Superior temporal gyrus (tissue), 1 donor: ENCODE measurements at regions not wholly inside any gene's neighbourhood (a gene's known extent, or its start where the extent isn't known, plus 50 kb on each side); places are given as distances from the start of the nearest gene placed in this dataset.
"Not testable (repeated sequence)": the region's sequence is repeated elsewhere in the genome, so short reads cannot be mapped to it uniquely, and the experiment has no call there.

ENCODE experiments used
- DNase-seq: peaks from one replicate; pipeline ENCODE4 v3.0.0-alpha.2; 2016; ENCODE audit errors: extremely low spot score

DNA sequence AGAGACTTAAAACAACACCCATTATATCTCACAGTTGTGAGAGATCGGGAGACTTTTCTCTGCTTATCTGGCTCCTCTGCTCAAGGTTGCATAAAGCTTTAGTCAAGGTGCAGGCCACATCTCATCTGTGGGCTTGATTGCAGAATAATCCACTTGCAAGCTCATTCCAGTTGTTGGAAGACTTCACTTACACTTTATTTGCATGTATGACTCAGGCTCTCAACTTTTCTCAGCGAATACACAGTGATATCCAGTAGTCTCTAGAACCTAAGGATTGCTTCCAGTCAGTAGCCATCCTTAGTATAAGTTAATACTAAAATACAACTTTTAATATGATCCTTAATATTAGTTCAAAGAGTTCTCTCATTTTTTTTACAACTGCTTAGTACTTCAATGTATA, 435.5 kb upstream of the NRG3 start:
- DNase-seq, result no peak

DNA sequence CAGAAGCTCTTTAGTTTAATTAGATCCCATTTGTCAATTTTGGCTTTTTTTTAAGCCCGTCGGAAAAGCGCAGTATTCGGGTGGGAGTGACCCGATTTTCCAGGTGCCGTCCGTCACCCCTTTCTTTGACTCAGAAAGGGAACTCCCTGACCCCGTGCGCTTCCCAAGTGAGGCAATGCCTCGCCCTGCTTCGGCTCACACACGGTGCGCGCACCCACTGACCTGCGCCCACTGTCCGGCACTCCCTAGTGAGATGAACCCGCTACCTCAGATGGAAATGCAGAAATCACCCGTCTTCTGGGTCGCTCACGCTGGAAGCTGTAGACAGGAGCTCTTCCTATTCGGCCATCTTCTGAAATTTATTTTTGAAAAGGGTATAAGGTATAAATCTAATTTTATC, 433.4 kb upstream of the NRG3 start:
- DNase-seq, result not testable (repeated sequence)

DNA sequence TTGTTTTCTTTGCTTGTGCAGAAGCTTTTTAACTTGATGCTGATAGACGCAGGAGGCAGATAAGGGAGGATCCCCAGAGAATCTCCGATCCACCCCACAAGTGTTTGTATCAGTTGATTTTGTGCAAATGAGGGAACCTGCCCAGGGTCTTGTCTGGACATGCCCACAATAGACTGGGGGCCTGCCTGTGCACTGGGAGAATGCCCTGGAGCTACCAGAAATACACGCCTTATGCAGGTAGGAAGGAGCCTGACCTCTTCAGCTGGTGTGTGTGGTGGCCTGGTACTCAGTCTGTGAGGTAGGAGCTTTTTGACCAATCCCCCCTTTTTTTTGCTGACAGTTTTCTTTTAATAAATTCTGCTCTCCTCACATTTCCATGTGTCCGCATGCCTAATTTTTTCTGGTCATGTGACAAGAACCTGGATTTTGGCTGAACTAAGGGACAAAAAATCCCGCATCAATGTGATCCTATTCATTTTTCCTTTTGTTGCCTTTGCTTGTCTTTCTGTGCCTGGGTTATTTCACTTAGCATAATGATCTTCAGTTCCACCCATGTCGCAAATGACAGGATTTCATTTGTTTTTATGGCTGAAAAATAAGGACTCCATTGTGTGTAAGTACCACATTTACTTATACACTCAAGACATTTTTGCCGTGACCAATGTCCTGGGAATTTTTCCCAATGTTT, 430.6 kb upstream of the NRG3 start:
- DNase-seq, result no peak

DNA sequence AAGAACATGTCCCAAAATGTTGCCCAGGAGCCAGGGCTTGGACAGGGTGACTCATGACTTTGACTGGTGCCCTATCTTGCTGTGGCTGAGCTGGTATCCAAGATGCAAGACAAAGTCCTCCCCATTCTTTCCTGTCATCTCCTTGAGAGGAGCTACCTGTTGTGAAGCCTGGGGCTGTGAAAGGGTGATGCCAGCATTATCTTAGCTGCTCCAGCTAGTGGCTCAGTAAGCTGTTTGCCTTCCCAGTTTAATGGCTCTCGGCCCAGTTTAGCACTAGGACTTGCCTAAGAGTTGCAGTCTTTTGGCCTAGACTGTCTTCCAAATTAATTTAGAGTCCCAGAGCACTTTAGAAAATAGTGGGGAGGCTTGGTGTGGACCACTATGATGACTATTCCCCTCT, 424.3 kb upstream of the NRG3 start:
- DNase-seq, result no peak

DNA sequence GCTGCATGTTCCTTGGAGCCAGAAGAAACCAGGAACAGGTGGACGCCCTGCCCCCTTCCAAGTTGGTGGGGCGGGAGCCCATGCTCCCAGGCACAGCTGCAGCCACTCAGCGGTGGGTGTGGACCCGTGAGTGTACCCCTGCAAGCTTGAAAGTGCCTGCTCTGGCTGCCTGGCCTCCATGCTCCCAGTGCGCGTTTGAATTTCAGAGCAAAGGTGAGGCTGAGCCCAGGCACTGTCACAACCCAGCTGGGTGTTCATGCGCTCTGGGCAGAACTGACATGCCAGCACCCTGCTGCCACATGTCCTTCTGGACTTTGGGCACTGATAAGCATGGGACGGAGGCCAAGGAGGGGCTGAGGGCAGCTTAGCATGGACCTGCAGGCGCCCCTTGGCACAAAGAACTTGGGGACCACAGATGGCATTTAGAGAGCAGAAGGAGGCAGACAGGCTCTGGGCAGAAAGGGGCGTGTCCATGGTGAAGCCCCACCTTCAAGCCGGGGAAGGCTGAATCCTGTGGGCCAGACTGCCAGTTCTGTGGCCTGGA, 402.0 kb upstream of the NRG3 start:
- no peak for DNase-seq

DNA sequence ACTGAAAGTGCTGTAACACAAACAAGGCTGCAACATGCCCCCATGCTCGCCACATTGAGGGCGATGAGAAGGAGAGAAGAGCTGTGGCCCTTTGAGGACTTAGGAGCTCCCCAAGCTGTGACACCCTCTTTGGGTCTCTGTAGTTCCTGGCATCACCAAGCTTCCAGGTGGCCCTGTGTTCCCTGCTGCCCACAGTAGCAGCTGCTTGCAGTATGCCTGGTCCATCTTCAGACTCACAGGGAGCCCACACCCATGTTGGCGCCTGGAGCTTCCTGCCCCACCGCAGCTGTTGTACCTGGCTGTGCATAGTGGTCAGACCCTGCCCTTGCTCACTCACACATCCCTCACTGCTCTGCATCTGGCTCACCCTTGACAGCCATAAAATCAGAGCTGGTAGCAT, 401.2 kb upstream of the NRG3 start:
- no peak for DNase-seq

DNA sequence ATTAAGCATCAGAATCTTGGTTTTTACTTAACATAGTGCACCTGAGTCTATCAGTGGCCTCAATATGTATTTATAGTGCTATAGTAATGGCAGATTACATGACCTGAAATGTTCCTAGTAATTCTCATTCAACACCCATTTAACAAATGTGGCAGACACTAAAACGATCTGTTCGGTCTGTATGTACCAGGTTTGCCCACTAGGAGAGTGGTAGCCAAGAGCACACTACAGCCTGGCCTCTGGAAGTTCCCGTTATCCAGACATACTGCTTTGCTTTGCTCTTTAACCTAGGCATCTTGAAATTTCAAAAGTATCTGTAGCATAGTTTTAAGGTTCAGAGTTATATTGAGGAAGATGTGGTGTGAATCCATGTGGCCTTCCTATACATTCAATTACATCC, 395.7 kb upstream of the NRG3 start:
- DNase-seq, result no peak

DNA sequence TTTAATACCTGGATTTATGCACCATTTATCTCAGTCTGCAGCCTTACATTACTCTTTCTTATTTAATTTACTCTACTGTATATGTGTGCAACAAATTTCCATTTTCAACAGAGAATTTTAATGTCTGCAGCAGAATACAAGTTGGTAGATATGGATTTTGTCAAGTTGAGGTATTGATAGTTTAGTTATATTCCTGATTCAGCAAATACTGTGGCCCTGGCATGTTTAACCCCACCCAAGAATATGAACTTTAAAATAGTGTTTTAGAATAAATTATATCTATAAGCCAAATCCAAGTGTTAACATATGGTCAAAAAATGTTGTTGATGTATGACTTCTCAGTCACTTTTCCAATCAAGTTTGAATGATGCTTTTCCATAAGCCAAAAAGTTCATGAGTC, 378.4 kb upstream of the NRG3 start:
- no peak for DNase-seq

DNA sequence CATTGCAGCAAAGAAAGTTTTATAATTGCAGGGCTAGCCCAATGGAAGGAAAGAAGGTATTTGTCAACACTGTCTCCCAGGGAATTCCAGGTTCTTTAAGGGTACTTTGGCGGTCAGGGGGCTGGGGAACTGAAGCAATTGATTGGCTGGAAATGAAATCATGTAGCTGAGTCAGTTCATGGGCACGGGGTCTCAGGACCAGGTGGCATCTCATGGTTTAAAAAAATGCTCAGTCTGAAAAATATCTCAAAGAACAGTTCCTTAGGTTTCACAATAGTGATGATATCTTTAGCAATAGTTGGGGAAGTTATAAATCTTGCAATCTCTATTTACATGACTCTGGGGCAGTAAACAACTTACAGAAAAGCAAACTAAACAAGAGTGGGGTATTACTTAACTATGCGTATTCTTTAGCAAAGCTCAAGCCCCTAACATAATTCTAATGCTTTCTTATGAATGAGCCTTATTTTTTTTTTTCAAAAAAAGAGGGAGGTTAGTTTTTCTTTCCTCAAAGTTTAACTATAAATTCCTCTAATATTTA, 376.9 kb upstream of the NRG3 start:
- no peak for DNase-seq

DNA sequence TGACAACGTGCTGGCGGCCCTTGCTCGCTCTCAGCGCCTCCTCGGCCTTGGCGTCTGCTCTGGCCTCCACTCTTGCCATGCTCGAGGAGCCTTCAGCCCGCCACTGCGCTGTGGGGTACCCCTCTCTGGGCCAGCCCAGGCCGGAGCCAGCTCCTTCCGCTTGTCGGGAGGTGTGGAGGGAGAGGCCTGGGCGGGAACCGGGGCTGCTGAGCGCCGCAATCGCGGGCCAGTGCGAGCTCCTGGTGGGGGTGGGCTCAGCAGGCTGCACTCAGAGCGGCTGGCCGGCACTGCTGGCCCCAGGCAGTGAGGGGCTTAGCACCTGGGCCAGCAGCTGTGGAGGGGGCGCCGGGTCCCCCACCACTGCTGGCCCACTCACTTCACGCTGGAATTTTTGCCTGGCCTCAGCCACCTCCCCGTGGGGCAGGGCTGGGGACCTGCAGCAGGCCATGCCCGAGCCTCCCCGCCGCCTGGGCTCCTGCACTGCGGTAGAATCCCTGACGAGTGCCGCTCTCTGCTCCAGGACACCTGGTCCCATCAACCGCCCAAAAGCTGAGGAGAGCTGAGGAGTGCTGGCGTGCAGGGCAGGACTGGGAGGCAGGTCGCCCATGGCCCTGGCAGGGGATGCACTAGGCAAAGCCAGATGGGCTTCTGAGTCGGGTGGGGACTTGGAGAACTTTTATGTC, 372.2 kb upstream of the NRG3 start:
- no peak for DNase-seq

DNA sequence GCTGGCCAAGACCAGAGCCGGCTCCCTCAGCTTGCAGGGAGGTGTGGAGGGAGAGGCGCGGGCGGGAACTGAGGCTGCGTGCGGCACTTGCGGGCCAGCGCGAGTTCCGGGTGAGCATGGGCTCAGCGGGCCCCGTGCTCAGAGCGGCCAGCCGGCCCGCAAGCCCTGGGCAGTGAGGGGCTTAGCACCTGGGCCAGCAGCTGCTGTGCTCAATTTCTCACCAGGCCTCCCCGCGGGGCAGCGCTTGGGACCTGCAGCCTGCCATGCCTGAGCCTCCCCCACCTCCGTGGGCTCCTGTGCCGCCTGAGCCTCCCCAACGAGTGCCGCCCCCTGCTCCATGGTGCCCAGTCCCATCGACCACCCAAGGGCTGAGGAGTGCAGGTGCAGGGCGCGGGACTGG, 369.2 kb upstream of the NRG3 start:
- DNase-seq, result not testable (repeated sequence)

DNA sequence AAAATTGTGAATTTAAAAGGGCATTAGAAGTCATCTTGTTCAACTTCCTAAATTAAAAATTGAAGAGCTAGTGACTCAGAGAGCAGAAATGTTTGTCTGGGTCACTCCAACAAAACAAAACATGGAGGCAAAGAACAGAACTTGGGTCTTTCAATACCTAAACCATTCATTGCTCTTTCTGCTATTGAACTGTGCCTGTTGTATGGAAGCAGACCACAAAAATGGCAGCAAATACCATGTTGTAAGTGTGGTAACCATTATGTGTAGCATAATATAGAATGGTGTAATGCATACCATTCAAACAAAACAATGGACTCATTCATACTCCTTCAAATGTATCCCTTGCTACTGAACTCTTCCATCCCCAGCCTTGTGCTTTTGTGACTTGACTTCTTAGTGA, 360.2 kb upstream of the NRG3 start:
- DNase-seq, result no peak

DNA sequence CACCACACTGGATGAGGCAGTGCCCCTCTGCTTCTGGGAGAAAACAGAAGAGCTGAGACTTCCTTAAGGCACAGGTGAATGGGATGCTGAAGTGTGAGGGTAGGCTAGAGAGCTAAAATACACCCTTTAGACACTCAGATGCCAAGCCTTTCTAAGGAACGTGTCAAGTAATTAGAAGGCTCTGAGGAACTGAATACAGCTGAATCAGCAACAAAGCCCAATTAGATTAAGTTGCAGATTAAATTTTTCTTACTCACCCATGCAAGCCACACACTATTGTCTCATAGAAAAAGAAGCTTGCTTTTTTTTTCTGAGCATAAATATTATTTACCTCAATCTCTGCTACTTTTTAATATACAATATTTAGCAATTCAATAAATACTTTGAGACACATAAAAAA, 354.3 kb upstream of the NRG3 start:
- no peak for DNase-seq

DNA sequence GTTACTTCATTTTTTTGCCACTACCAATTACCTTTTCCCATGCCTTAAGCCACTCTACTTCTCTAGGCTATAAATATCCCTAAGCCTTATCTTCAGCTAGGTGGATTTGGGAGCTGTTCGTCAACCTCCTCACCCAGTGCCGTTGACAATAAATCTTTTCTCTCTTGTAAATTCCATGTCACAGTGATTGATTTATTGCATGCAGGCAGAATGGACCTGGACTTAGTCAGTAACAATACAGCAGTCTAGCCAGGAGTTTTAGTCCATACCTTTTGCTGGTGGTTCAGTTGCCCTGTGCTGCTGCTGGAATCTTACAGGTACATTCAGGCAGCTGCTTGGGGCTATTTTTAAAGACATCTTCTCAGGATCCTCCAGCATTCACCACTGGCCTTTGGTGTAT, 350.5 kb upstream of the NRG3 start:
- DNase-seq, result no peak

DNA sequence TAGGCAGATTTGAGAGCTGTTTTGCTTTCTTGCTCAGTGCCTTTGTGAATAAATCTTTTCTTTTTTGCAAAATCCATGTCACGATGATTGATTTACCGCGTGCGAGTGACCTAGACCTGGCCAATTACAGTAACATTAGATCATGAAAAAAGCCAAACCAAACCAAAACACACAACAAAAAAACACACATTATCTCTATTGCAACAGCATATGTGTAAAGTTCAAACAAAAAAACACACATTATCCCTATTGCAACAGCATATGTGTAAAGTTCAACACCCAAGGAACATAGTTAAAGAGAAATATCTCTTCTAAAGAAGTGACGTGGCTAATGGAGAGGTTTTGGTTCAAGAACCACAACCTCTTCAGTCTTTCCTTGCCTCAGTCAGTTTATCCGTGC, 342.6 kb upstream of the NRG3 start:
- DNase-seq, result no peak

DNA sequence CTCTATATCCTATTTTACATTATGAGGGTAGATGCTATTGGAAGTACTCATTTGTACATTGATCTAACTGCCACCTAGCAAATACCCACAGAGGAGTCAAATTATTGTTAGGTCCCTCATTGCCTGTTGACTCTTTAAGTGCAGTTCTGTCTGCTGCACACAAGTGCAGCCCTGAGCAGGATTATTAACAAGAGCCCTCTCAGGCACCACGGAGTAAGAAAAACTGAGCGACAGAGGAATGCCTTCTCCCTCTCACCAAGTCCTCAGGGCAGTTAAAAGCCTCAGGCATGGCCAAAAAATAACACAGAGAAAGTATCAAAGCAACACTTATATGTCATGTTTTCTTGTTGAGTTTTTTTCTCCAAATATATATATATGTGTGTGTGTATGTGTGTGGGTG, 340.0 kb upstream of the NRG3 start:
- DNase-seq, result no peak

DNA sequence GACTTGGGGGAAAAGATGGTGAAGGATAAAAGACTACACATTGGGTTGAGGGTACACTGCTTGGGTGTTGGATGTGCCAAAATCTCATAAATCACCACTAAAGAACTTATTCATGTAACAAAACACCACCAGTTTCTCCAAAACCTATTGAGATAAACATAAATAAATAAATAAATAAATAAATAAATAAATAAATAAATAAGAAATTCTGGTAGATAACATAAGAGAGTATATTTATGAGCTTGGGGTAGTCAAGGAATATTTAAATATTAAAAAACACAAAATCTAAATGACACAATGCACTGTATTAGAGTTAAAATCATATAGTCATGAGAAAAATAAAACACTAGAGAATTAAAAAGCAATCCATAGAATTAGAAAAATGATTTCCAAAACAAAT, 333.5 kb upstream of the NRG3 start:
- no peak for DNase-seq

DNA sequence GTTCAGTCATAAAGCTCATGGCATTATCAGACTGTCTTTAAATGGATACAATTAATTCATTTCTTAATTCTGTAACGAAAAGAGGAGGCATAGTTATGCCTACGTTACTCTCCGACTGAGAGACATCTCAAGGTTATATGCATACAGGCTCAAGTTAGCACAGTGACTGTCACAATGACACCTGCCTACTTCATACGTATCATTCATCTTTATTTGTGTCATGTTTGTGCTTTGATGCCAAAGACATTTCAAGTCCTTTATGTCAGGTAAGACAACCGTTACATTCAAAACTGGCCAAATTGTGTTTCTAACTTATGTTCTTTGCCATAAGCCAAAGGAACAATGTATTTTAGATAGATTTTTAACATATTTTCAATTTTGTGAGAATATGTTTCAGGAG, 328.8 kb upstream of the NRG3 start:
- no peak for DNase-seq

DNA sequence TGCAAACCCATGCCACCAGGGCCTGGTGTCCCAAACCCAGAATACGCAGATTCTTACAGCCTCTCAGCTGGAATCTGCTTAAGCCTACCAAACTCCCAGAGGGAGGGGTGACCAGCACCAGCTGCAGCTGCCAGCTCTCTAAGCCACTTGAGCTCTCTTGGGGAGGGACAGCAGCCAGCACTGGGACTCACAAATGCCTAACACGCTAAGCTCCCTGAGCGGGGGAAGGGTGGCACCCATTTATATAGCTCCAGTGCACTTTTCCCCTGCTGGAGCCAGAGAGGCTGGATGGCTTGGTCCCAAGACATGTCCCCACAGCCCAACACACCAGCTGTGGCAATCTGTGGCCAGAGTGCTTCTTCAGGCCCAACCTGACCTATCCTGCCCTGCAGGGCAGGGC, 326.8 kb upstream of the NRG3 start:
- DNase-seq, result no peak

DNA sequence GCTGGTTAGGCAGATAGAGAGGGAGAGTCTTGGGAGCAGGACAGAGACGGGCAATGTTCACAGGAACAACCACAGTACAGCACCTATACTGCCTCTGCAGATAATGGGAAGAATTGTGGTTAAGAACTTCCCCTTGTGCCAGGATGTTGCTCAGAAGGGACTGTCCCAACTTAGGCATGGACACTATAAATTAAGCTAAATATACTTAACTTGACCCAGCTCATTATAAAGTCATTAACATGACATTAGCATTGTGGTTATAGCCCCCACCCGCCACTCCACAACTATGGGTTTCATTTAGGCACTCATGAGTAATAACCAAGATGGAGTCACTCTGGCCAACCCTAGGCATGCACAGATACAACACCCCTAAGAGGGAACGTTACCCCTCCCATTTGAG, 310.9 kb upstream of the NRG3 start:
- no peak for DNase-seq

DNA sequence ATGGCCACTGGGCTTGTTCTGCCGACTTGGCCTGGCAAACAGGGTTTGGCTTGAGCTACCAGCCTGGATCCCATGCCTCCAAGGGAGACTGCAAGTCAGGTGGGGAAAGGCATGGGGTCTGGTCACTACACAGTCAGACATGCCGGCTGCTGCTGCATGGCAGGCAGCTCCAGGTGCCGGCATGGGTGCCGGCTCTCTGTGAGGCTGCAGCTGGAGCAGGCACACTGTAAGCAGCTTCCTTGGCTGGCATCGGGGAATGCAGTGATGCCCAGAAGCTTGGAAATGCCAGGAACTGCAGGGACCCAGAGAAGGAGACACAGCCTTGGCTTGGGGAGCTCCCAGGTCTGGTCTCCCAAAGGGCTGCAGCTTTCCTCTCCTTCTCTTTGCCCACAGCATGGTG, 305.5 kb upstream of the NRG3 start:
- no peak for DNase-seq

DNA sequence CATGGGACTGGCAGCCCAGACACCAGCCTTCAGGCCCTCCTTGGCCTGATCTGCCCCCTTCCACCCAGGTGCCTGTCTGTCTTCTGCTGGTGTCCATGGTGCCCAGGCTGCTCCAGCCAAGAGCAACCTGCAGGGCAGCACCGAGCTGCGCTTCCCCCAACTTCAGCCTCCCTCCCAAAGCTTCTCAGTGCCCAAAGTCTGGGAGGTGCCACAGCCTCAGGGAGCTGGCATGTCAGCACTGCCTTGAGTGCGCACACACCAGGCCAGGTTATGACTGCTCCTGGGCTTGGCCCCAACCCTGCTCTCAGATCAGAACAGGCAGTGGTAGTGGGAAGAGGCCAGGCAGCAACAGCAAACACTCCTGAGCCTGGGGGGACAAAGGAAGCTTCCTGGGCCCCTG, 304.6 kb upstream of the NRG3 start:
- no peak for DNase-seq
